ENCODE measurements at regions not wholly inside any gene's neighbourhood (a gene's known extent, or its start where the extent isn't known, plus 50 kb on each side); places are given as distances from the start of the nearest gene placed in this dataset.

DNA sequence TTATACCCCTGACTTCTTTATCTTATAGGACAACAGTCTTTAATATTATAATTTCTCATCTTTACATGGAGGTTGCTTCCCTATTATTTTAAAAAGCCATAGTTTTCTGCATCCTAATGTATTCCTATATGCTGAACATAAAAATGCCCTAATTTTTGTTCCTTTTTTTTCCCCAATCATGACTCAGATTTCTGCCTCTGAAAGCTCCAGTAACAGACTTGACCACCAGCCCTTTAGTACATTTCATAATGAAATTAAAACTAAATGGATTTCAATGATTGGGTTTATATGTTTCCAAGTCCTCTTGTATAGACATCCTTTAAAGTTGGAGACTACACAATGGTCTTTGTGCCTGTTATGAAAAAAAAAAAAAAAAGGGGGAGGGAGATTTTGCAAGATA, 712.5 kb downstream of the DIAPH3 start:
- TF ChIP-seq TCF12 (IDR thresholded peaks at IDR 0.05) (no peak), TAF1 (IDR thresholded peaks at IDR 0.05; ENCODE audit: borderline replicate concordance, low read depth, low read length) (no peak), EZH2phosphoT487 (IDR thresholded peaks at IDR 0.05; ENCODE audit: borderline replicate concordance, low read depth) (no peak)
- TF ChIP-seq, protein P1, sequence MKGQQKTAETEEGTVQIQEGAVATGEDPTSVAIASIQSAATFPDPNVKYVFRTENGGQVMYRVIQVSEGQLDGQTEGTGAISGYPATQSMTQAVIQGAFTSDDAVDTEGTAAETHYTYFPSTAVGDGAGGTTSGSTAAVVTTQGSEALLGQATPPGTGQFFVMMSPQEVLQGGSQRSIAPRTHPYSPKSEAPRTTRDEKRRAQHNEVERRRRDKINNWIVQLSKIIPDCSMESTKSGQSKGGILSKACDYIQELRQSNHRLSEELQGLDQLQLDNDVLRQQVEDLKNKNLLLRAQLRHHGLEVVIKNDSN (IDR thresholded peaks at IDR 0.05; ENCODE audit: borderline replicate concordance, low read depth): no peak
- TF ChIP-seq, protein P2, sequence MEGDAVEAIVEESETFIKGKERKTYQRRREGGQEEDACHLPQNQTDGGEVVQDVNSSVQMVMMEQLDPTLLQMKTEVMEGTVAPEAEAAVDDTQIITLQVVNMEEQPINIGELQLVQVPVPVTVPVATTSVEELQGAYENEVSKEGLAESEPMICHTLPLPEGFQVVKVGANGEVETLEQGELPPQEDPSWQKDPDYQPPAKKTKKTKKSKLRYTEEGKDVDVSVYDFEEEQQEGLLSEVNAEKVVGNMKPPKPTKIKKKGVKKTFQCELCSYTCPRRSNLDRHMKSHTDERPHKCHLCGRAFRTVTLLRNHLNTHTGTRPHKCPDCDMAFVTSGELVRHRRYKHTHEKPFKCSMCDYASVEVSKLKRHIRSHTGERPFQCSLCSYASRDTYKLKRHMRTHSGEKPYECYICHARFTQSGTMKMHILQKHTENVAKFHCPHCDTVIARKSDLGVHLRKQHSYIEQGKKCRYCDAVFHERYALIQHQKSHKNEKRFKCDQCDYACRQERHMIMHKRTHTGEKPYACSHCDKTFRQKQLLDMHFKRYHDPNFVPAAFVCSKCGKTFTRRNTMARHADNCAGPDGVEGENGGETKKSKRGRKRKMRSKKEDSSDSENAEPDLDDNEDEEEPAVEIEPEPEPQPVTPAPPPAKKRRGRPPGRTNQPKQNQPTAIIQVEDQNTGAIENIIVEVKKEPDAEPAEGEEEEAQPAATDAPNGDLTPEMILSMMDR (IDR thresholded peaks at IDR 0.05): no peak
